ENCODE measurements at regions not wholly inside any gene's neighbourhood (a gene's known extent, or its start where the extent isn't known, plus 50 kb on each side); places are given as distances from the start of the nearest gene placed in this dataset.

DNA sequence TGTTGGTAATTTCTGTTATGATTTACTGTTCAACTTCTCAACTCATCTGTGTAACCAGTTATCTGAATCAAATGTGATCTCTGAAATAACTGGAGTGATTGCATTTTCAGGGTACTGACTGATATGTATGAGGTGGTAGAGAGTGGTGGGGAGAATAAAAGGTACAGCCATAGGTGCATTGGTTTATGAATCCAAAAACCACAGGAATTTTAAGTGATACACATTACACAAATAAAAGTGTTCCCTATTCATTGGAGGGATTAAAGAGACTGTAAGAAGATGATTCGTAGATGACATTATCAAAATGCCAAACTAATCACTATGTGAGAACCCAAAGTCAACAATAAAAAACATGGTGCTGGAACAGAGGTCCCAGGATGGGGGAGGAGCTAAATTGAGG, 158.7 kb upstream of the RSPO3 start:
- no peak for TF ChIP-seq CTCF (IDR thresholded peaks at IDR 0.05)
- no peak for TF ChIP-seq POLR2A (IDR thresholded peaks at IDR 0.05; ENCODE audit: low read depth)
- no peak for TF ChIP-seq EP300 (IDR thresholded peaks at IDR 0.05)
- no peak for TF ChIP-seq POLR2AphosphoS5 (IDR thresholded peaks at IDR 0.05)
